ENCODE measurements at regions not wholly inside any gene's neighbourhood (a gene's known extent, or its start where the extent isn't known, plus 50 kb on each side); places are given as distances from the start of the nearest gene placed in this dataset.

- H3K4me3 ChIP-seq (replicated peaks in 1 of 3), result no peak overlapping the region
- TF ChIP-seq CTCF (IDR thresholded peaks at IDR 0.05) (no peak), POLR2A (IDR thresholded peaks at IDR 0.05) (no peak)
- H3K27me3 ChIP-seq, result no peaks in the 10 kb centered on the region
- no peak overlapping the region for H3K27ac ChIP-seq
- no peaks in the 10 kb centered on the region for H3K4me1 ChIP-seq
- no peak for DNase-seq
- H3K9me3 ChIP-seq, result no peaks in the 10 kb centered on the region
- no peaks in the 10 kb centered on the region for H3K36me3 ChIP-seq
- intact Hi-C loops (cut with DNase I), result no loop called here
- 85 to 92% methylated on average over 3 of the region's 3 CpGs for WGBS, 2 donors
These were observed 400.3 kb downstream of the ICE1 start for GRCh38 chr5:5822729-5823257.

GRCh38 chr5:5816960-5817359 is 394.5 kb downstream of the ICE1 start:
- no peak for DNase-seq
- Histone ChIP-seq H3K9me3 (no peaks in the 10 kb centered on the region), H3K4me3 (replicated peaks in 1 of 3) (no peak overlapping the region), H3K27me3 (no peaks in the 10 kb centered on the region), H3K27ac (no peak overlapping the region), H3K4me1 (no peaks in the 10 kb centered on the region), H3K36me3 (no peaks in the 10 kb centered on the region)
- intact Hi-C loops (cut with DNase I), result no loop called here
- no peak for TF ChIP-seq CTCF (IDR thresholded peaks at IDR 0.05)
- TF ChIP-seq POLR2A (IDR thresholded peaks at IDR 0.05), result no peak

- Histone ChIP-seq H3K27me3 (no peaks in the 10 kb centered on the region), H3K4me1 (no peaks in the 10 kb centered on the region), H3K27ac (no peak overlapping the region), H3K36me3 (no peaks in the 10 kb centered on the region), H3K4me3 (replicated peaks in 1 of 3) (no peak overlapping the region), H3K9me3 (no peaks in the 10 kb centered on the region)
- 40 to 55% methylated on average over 5 of the region's 5 CpGs for WGBS, 2 donors
- DNase-seq, result no peak
- TF ChIP-seq CTCF (IDR thresholded peaks at IDR 0.05), result no peak
- no peak for TF ChIP-seq POLR2A (IDR thresholded peaks at IDR 0.05)
- intact Hi-C loops (cut with DNase I), result no loop called here
These were observed 391.0 kb downstream of the ICE1 start for GRCh38 chr5:5813441-5813840.

GRCh38 chr5:5810461-5810860 is 388.0 kb downstream of the ICE1 start:
- DNase-seq, result no peak
- Histone ChIP-seq H3K27me3 (no peaks in the 10 kb centered on the region), H3K9me3 (no peaks in the 10 kb centered on the region), H3K36me3 (no peaks in the 10 kb centered on the region), H3K4me1 (no peaks in the 10 kb centered on the region), H3K27ac (no peak overlapping the region), H3K4me3 (replicated peaks in 1 of 3) (no peak overlapping the region)
- 51 to 83% methylated on average over 2 of the region's 2 CpGs for WGBS, 2 donors
- TF ChIP-seq POLR2A (IDR thresholded peaks at IDR 0.05) (no peak), CTCF (IDR thresholded peaks at IDR 0.05) (no peak)
- intact Hi-C loops (cut with DNase I), result no loop called here

- 95 to 97% methylated on average over 6 to 7 of the region's 7 CpGs for WGBS, 2 donors
- Histone ChIP-seq H3K9me3 (no peaks in the 10 kb centered on the region), H3K4me3 (replicated peaks in 1 of 3) (no peak overlapping the region), H3K4me1 (no peaks in the 10 kb centered on the region), H3K27me3 (no peaks in the 10 kb centered on the region), H3K27ac (no peak overlapping the region), H3K36me3 (no peaks in the 10 kb centered on the region)
- DNase-seq, result no peak
- TF ChIP-seq CTCF (IDR thresholded peaks at IDR 0.05) (no peak), POLR2A (IDR thresholded peaks at IDR 0.05) (no peak)
- intact Hi-C loops (cut with DNase I), result no loop called here
These were observed 383.4 kb downstream of the ICE1 start for GRCh38 chr5:5805916-5806315.

Measured in thyroid gland (tissue), 4 donors.